Adrenal gland (tissue), 9 donors: ENCODE measurements at regions not wholly inside any gene's neighbourhood (a gene's known extent, or its start where the extent isn't known, plus 50 kb on each side); places are given as distances from the start of the nearest gene placed in this dataset.

Experiments
- DNase-seq, 7 donors: peaks; one replicate each; pipeline ENCODE4 v3.0.0-alpha.2; 2019 to 2020
- H3K27ac ChIP-seq, 5 donors: fragments of 200-600 bp; sonication (generic) in 4 of 5; 1 replicate in 3 of 5; 2 replicates in 2 of 5; pipeline versions ENCODE4 v1.5.1 to v1.8.0; 2016 to 2020; ENCODE audit warnings: mild to moderate bottlenecking in 1 of 5
- H3K27me3 ChIP-seq: fragments of 200-600 bp; 2 replicates; pipeline ENCODE4 v1.8.0; 2021
- H3K36me3 ChIP-seq, 2 donors: fragments of 200-600 bp; replicated peaks in 1 of 2; 1 replicate in 1 of 2; 2 replicates in 1 of 2; pipeline versions ENCODE4 v1.5.1 to v1.8.0; 2018 to 2022
- H3K4me1 ChIP-seq, 2 donors: fragments of 200-600 bp; replicated peaks in 1 of 2; 1 replicate in 1 of 2; 2 replicates in 1 of 2; pipeline versions ENCODE4 v1.5.1 to v1.8.0; 2018 to 2021
- H3K4me3 ChIP-seq, 4 donors: fragments of 200-600 bp; sonication (generic) in 3 of 4; one replicate each; pipeline ENCODE4 v1.5.1; 2016 to 2018
- H3K9me3 ChIP-seq, 3 donors: fragments of 200-600 bp; sonication (generic) in 1 of 3; replicated peaks in 1 of 3; 1 replicate in 2 of 3; 2 replicates in 1 of 3; pipeline versions ENCODE4 v1.5.1 to v1.8.0; 2016 to 2021
- CTCF ChIP-seq, 6 experiments: fragments of 450-650 bp in 4 of 6; fragments of 200-600 bp in 2 of 6; sonication (generic) in 1 of 6; IDR thresholded peaks; 1 replicate in 5 of 6; 2 replicates in 1 of 6; pipeline versions ENCODE4 v1.5.1 to v1.8.0; 2016 to 2021; ENCODE audit warnings: antibody characterized with exemption in 6 of 6, mild to moderate bottlenecking in 2 of 6, moderate library complexity in 1 of 6
- POLR2A ChIP-seq, 2 donors: fragments of 450-650 bp; IDR thresholded peaks; one replicate each; pipeline ENCODE4 v1.6.1; 2017; ENCODE audit warnings: antibody characterized with exemption in 2 of 2, mild to moderate bottlenecking in 2 of 2, moderate library complexity in 1 of 2
- WGBS, 4 donors: extraction: QIAGEN DNeasy Blood & Tissue Kit in 2 of 4; methylation state at CpG; one replicate each; pipeline versions ENCODE4 v1.1.5 to v1.1.7; 2013 to 2017; 5-methylcytosine and 5-hydroxymethylcytosine counted together
- intact Hi-C, 2 donors: fragments of 100-400 bp; cut with DNase I; formaldehyde crosslinking; loops; one replicate each; pipeline versions ENCODE4 v1.14.1 to v1.15.0; 2022 to 2023
- donor health status: healthy with polysubstance abuse.
- donor health status: Bipolar disorder and iron deficiency.
- donor health status: DM: yes; HTN: yes; CAD: no.
- donor health status: DM: no; HTN: no; CAD: no.
- donor health status: DM: no; HTN: no; CAD: no.

- 57 to 67% (median 63%) methylated on average over 4 of the region's 4 CpGs for WGBS, 4 donors
- DNase-seq: no peak
- Histone ChIP-seq H3K36me3 (no peaks in the 10 kb centered on the region), H3K4me1 (no peaks in the 10 kb centered on the region), H3K27me3 (no peaks in the 10 kb centered on the region), H3K9me3 (no peaks in the 10 kb centered on the region), H3K27ac (no peak overlapping the region), H3K4me3 (no peak overlapping the region)
- intact Hi-C loops: no loop called here
- TF ChIP-seq POLR2A (IDR thresholded peaks at IDR 0.05) (no peak), CTCF (IDR thresholded peaks at IDR 0.05) (no peak)
Observed at GRCh38 chr7:67387851-67388250, 391.2 kb downstream of the TYW1 start.

DNA sequence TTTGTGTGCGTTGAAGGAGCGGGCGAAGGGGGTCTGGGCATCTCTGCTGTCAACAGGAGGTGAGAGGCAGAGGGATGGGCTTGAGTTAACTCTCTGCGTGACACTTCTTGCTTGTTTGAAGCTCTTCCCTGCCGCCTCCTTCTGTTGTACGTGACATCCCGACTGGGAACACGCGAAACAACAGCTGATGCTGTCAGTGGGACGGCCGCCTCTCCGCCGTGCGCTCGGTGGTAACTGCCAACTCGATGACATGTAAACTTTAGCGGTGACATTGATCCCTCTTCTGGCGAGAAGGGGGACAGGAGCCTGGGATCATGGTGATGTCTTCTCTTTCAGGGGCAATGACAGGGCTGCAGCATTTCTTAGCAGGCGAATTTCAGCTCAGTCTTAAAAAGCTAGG is 394.5 kb downstream of the TYW1 start:
- intact Hi-C loops: no loop called here

DNA sequence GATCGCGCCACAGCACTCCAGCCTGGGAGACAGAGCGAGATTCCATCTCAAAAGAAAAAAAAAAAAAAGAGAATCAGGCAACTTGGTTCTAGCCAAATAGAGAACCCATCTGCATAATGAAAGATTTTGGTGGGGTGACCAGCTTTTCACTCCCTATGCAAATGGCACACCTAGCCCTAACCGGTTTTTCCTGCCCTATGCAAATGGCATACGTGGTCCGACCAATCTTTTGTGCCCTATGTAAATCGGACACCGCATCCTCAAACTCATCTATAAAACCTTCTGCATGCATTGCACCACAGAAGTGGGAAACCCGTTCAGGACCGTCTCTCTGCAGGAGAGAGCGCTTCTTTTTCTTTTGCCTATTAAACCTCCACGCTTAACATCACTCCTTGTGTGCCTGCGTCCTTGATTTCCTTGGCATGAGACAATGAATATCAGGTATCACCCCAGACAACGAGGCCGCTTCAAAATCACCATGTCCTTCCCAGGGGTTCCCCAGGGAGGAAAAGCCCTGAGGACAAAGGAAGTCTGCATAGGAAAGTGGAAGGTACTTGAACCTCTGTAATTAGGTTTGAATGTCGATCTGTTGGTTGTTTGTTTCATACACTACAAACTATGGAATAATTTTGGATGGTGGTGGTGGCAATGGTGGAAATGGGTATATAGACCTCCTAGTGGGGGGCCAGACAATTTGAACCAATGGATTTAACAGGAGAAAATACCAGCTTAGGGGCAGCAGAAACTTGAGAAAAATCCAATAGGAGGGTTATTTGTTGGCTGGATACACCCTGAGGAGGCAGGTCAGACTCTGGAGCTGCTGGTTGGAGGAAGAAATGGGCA is 396.2 kb downstream of the TYW1 start:
- Histone ChIP-seq H3K4me3 (no peak overlapping the region), H3K4me1 (no peaks in the 10 kb centered on the region), H3K36me3 (no peaks in the 10 kb centered on the region), H3K27me3 (no peaks in the 10 kb centered on the region), H3K27ac (no peak overlapping the region), H3K9me3 (no peaks in the 10 kb centered on the region)
- WGBS, 4 donors: 72 to 76% (median 74%) methylated on average over 16 of the region's 16 CpGs
- no peak for DNase-seq
- intact Hi-C loops: no loop called here
- TF ChIP-seq POLR2A (IDR thresholded peaks at IDR 0.05): no peak
- no peak for TF ChIP-seq CTCF (IDR thresholded peaks at IDR 0.05)

More for the DNA sequence above, 394.5 kb downstream of the TYW1 start:
- no peak for DNase-seq
- Histone ChIP-seq H3K4me3 (no peak overlapping the region), H3K9me3 (no peaks in the 10 kb centered on the region), H3K27me3 (no peaks in the 10 kb centered on the region), H3K36me3 (no peaks in the 10 kb centered on the region), H3K27ac (no peak overlapping the region), H3K4me1 (no peaks in the 10 kb centered on the region)
- TF ChIP-seq CTCF (IDR thresholded peaks at IDR 0.05) (no peak), POLR2A (IDR thresholded peaks at IDR 0.05) (no peak)
- 79 to 88% (median 81%) methylated on average over 16 to 19 of the region's 19 CpGs for WGBS, 4 donors

- H3K36me3 ChIP-seq: no peaks in the 10 kb centered on the region
- no peaks in the 10 kb centered on the region for H3K4me1 ChIP-seq
- no peak for DNase-seq
- intact Hi-C loops: no loop called here
- H3K27me3 ChIP-seq: no peaks in the 10 kb centered on the region
- no peak overlapping the region for H3K27ac ChIP-seq
- TF ChIP-seq CTCF (IDR thresholded peaks at IDR 0.05): no peak
- TF ChIP-seq POLR2A (IDR thresholded peaks at IDR 0.05): no peak
- 63 to 100% (median 73%) methylated on average over 1 of the region's 1 CpG for WGBS, 4 donors
- no peak overlapping the region for H3K4me3 ChIP-seq
- no peaks in the 10 kb centered on the region for H3K9me3 ChIP-seq
Observed at GRCh38 chr7:67393903-67394302, 397.3 kb downstream of the TYW1 start.
